Mucosa of stomach (tissue), 1 donor: ENCODE measurements at regions not wholly inside any gene's neighbourhood (a gene's known extent, or its start where the extent isn't known, plus 50 kb on each side); places are given as distances from the start of the nearest gene placed in this dataset.

ENCODE experiments used
- H3K27me3 ChIP-seq: one replicate; pipeline ENCODE4 v1.7.0; 2013; ENCODE audit warnings: mild to moderate bottlenecking, low read length; ENCODE audit not compliant: control insufficient read depth, insufficient read depth
- H3K36me3 ChIP-seq: one replicate; pipeline ENCODE4 v1.7.0; 2013; ENCODE audit warnings: low read length; ENCODE audit not compliant: control insufficient read depth, insufficient read depth
- H3K4me1 ChIP-seq: one replicate; pipeline ENCODE4 v1.7.0; 2013; ENCODE audit warnings: mild to moderate bottlenecking, low read length; ENCODE audit not compliant: control insufficient read depth, insufficient read depth
- H3K4me3 ChIP-seq: one replicate; pipeline ENCODE4 v1.7.0; 2013; ENCODE audit warnings: low read length
- H3K9ac ChIP-seq: one replicate; pipeline ENCODE4 v1.7.0; 2013; ENCODE audit warnings: mild to moderate bottlenecking, low read length, moderate library complexity
- H3K9me3 ChIP-seq: one replicate; pipeline ENCODE4 v1.7.0; 2013; ENCODE audit warnings: mild to moderate bottlenecking, low read length, moderate library complexity; ENCODE audit not compliant: control insufficient read depth
- donor health status: Pancreatic carcinoma.

GRCh38 chr7:24192691-24193090 is 91.3 kb upstream of the NPY start:
- no peaks in the 10 kb centered on the region for H3K9me3 ChIP-seq
- no peaks in the 10 kb centered on the region for H3K36me3 ChIP-seq
- no peak overlapping the region for H3K4me3 ChIP-seq
- no peaks in the 10 kb centered on the region for H3K27me3 ChIP-seq
- no peak overlapping the region for H3K9ac ChIP-seq
- peaks cover 9% of the 10 kb centered on the region for H3K4me1 ChIP-seq

- H3K9me3 ChIP-seq = no peaks in the 10 kb centered on the region
- no peaks in the 10 kb centered on the region for H3K27me3 ChIP-seq
- H3K9ac ChIP-seq = no peak overlapping the region
- no peak overlapping the region for H3K4me3 ChIP-seq
- H3K36me3 ChIP-seq = no peaks in the 10 kb centered on the region
- no peaks in the 10 kb centered on the region for H3K4me1 ChIP-seq
These were observed 86.1 kb upstream of the NPY start for GRCh38 chr7:24197852-24198251.

- no peaks in the 10 kb centered on the region for H3K4me1 ChIP-seq
- no peaks in the 10 kb centered on the region for H3K27me3 ChIP-seq
- no peak overlapping the region for H3K9ac ChIP-seq
- H3K9me3 ChIP-seq = no peaks in the 10 kb centered on the region
- H3K36me3 ChIP-seq = no peaks in the 10 kb centered on the region
- no peak overlapping the region for H3K4me3 ChIP-seq
These were observed 84.0 kb upstream of the NPY start for GRCh38 chr7:24199978-24200377.

- no peaks in the 10 kb centered on the region for H3K36me3 ChIP-seq
- no peaks in the 10 kb centered on the region for H3K9me3 ChIP-seq
- H3K4me1 ChIP-seq = no peaks in the 10 kb centered on the region
- H3K27me3 ChIP-seq = no peaks in the 10 kb centered on the region
- H3K9ac ChIP-seq = no peak overlapping the region
- no peak overlapping the region for H3K4me3 ChIP-seq
These were observed 83.5 kb upstream of the NPY start for GRCh38 chr7:24200407-24200966.

GRCh38 chr7:24201226-24201625 is 82.8 kb upstream of the NPY start:
- no peaks in the 10 kb centered on the region for H3K9me3 ChIP-seq
- H3K36me3 ChIP-seq = no peaks in the 10 kb centered on the region
- no peak overlapping the region for H3K9ac ChIP-seq
- no peaks in the 10 kb centered on the region for H3K27me3 ChIP-seq
- H3K4me3 ChIP-seq = no peak overlapping the region
- no peaks in the 10 kb centered on the region for H3K4me1 ChIP-seq

GRCh38 chr7:24212073-24212472 is 71.9 kb upstream of the NPY start:
- Histone ChIP-seq H3K36me3 (no peaks in the 10 kb centered on the region), H3K4me3 (no peak overlapping the region), H3K27me3 (no peaks in the 10 kb centered on the region), H3K9ac (no peak overlapping the region), H3K4me1 (no peaks in the 10 kb centered on the region), H3K9me3 (no peaks in the 10 kb centered on the region)

- no peak overlapping the region for H3K4me3 ChIP-seq
- no peaks in the 10 kb centered on the region for H3K9me3 ChIP-seq
- no peak overlapping the region for H3K9ac ChIP-seq
- H3K36me3 ChIP-seq = no peaks in the 10 kb centered on the region
- H3K27me3 ChIP-seq = no peaks in the 10 kb centered on the region
- no peaks in the 10 kb centered on the region for H3K4me1 ChIP-seq
These were observed 70.7 kb upstream of the NPY start for GRCh38 chr7:24213311-24213710.

- no peaks in the 10 kb centered on the region for H3K4me1 ChIP-seq
- no peaks in the 10 kb centered on the region for H3K27me3 ChIP-seq
- H3K9me3 ChIP-seq = no peaks in the 10 kb centered on the region
- no peak overlapping the region for H3K9ac ChIP-seq
- no peaks in the 10 kb centered on the region for H3K36me3 ChIP-seq
- H3K4me3 ChIP-seq = no peak overlapping the region
These were observed 69.3 kb upstream of the NPY start for GRCh38 chr7:24214670-24215069.

- H3K9me3 ChIP-seq = no peaks in the 10 kb centered on the region
- H3K36me3 ChIP-seq = no peaks in the 10 kb centered on the region
- H3K4me1 ChIP-seq = no peaks in the 10 kb centered on the region
- no peaks in the 10 kb centered on the region for H3K27me3 ChIP-seq
- no peak overlapping the region for H3K4me3 ChIP-seq
- no peak overlapping the region for H3K9ac ChIP-seq
These were observed 67.3 kb upstream of the NPY start for GRCh38 chr7:24216576-24217125.

GRCh38 chr7:24221500-24221899 is 62.5 kb upstream of the NPY start:
- H3K4me3 ChIP-seq = no peak overlapping the region
- no peaks in the 10 kb centered on the region for H3K27me3 ChIP-seq
- no peaks in the 10 kb centered on the region for H3K9me3 ChIP-seq
- H3K36me3 ChIP-seq = no peaks in the 10 kb centered on the region
- H3K4me1 ChIP-seq = no peaks in the 10 kb centered on the region
- H3K9ac ChIP-seq = no peak overlapping the region

- H3K9ac ChIP-seq = no peak overlapping the region
- H3K36me3 ChIP-seq = no peaks in the 10 kb centered on the region
- no peaks in the 10 kb centered on the region for H3K27me3 ChIP-seq
- H3K4me1 ChIP-seq = no peaks in the 10 kb centered on the region
- no peaks in the 10 kb centered on the region for H3K9me3 ChIP-seq
- H3K4me3 ChIP-seq = no peak overlapping the region
These were observed 56.9 kb upstream of the NPY start for GRCh38 chr7:24227068-24227467.

- no peaks in the 10 kb centered on the region for H3K9me3 ChIP-seq
- no peaks in the 10 kb centered on the region for H3K36me3 ChIP-seq
- H3K4me3 ChIP-seq = no peak overlapping the region
- no peaks in the 10 kb centered on the region for H3K4me1 ChIP-seq
- no peaks in the 10 kb centered on the region for H3K27me3 ChIP-seq
- H3K9ac ChIP-seq = no peak overlapping the region
These were observed 56.2 kb upstream of the NPY start for GRCh38 chr7:24227603-24228359.
